CD14-positive monocyte (primary cell): ENCODE measurements at regions not wholly inside any gene's neighbourhood (a gene's known extent, or its start where the extent isn't known, plus 50 kb on each side); places are given as distances from the start of the nearest gene placed in this dataset.

Experiments
- DNase-seq, 3 donors: peaks; one replicate each; pipeline ENCODE4 v3.0.0-alpha.2; 2011 to 2022
- H2AFZ ChIP-seq: 2 replicates; pipeline ENCODE4 v1.6.0; 2012; ENCODE audit warnings: mild to moderate bottlenecking, low read depth, low read length, inconsistent platforms; ENCODE audit not compliant: insufficient read depth, poor library complexity, severe bottlenecking
- H3K27ac ChIP-seq, 2 donors: 1 replicate in 1 of 2; 2 replicates in 1 of 2; pipeline ENCODE4 v1.5.1; 2012 to 2013; ENCODE audit warnings: low read length in 2 of 2, control low read depth in 1 of 2, inconsistent platforms in 1 of 2, low read depth in 1 of 2, mild to moderate bottlenecking in 1 of 2
- H3K27me3 ChIP-seq, 2 donors: one replicate each; pipeline versions ENCODE4 v1.6.0 to v1.6.1; 2011 to 2013; ENCODE audit warnings: low read length in 2 of 2; ENCODE audit not compliant: control insufficient read depth in 2 of 2, insufficient read depth in 2 of 2
- H3K36me3 ChIP-seq, 2 donors: replicated peaks in 1 of 2; 1 replicate in 1 of 2; 2 replicates in 1 of 2; pipeline versions ENCODE4 v1.5.1 to v1.6.1; 2012 to 2013; ENCODE audit warnings: low read length in 2 of 2, control low read depth in 1 of 2, inconsistent platforms in 1 of 2, mild to moderate bottlenecking in 1 of 2; ENCODE audit not compliant: insufficient read depth in 2 of 2, control insufficient read depth in 1 of 2
- H3K4me1 ChIP-seq, 2 donors: 1 replicate in 1 of 2; 2 replicates in 1 of 2; pipeline versions ENCODE4 v1.5.1 to v1.6.1; 2012 to 2013; ENCODE audit warnings: low read length in 2 of 2, control low read depth in 1 of 2, inconsistent platforms in 1 of 2, mild to moderate bottlenecking in 1 of 2, moderate library complexity in 1 of 2; ENCODE audit not compliant: insufficient read depth in 2 of 2, control insufficient read depth in 1 of 2
- H3K4me2 ChIP-seq: replicated peaks from 2 replicates; pipeline ENCODE3; 2012; ENCODE audit warnings: low read length, moderate library complexity, mild to moderate bottlenecking; ENCODE audit not compliant: poor library complexity, severe bottlenecking; ENCODE audit errors: extremely low read depth
- H3K4me3 ChIP-seq, 3 experiments: fragments of 200-600 bp in 1 of 3; sonication (generic) in 1 of 3; replicated peaks in 1 of 3; 1 replicate in 2 of 3; 2 replicates in 1 of 3; pipeline ENCODE4 v1.5.1; 2011 to 2013; ENCODE audit warnings: low read length in 3 of 3, mild to moderate bottlenecking in 3 of 3, control low read depth in 2 of 3, low read depth in 2 of 3, inconsistent platforms in 1 of 3, moderate library complexity in 1 of 3
- H3K79me2 ChIP-seq: 2 replicates; pipeline ENCODE4 v1.6.0; 2012; ENCODE audit warnings: mild to moderate bottlenecking, control low read depth, inconsistent platforms, low read length, moderate library complexity; ENCODE audit not compliant: insufficient read depth
- H3K9ac ChIP-seq: 2 replicates; pipeline ENCODE4 v1.6.0; 2017; ENCODE audit warnings: low read length, mild to moderate bottlenecking; ENCODE audit not compliant: insufficient read depth, poor library complexity, severe bottlenecking
- H3K9me3 ChIP-seq, 2 donors: replicated peaks in 1 of 2; 1 replicate in 1 of 2; 2 replicates in 1 of 2; pipeline versions ENCODE4 v1.5.1 to v1.6.1; 2012 to 2013; ENCODE audit warnings: low read length in 2 of 2, control low read depth in 1 of 2; ENCODE audit not compliant: control insufficient read depth in 1 of 2, insufficient read depth in 1 of 2
- H4K20me1 ChIP-seq: 2 replicates; pipeline ENCODE4 v1.6.0; 2012; ENCODE audit warnings: mild to moderate bottlenecking, low read length, control low read depth, moderate library complexity; ENCODE audit not compliant: insufficient read depth
- H3K27ac Mint-ChIP-seq, 7 donors: one replicate each; pipeline ENCODE4 v1.8.0; 2020; ENCODE audit warnings: mild to moderate bottlenecking in 7 of 7, mixed read lengths in 7 of 7, moderate library complexity in 6 of 7, inconsistent platforms in 2 of 7
- H3K27me3 Mint-ChIP-seq, 3 donors: one replicate each; pipeline ENCODE4 v1.8.0; 2021 to 2022; ENCODE audit warnings: low read depth in 3 of 3, mild to moderate bottlenecking in 3 of 3, mixed read lengths in 3 of 3, moderate library complexity in 3 of 3, inconsistent platforms in 1 of 3
- H3K36me3 Mint-ChIP-seq, 2 donors: one replicate each; pipeline ENCODE4 v1.8.0; 2020; ENCODE audit warnings: mixed read lengths in 2 of 2, inconsistent platforms in 1 of 2, mild to moderate bottlenecking in 1 of 2
- H3K4me1 Mint-ChIP-seq: one replicate; pipeline ENCODE4 v1.8.0; 2020; ENCODE audit warnings: mild to moderate bottlenecking, mixed read lengths
- H3K4me3 Mint-ChIP-seq, 2 donors: one replicate each; pipeline ENCODE4 v1.8.0; 2020; ENCODE audit warnings: mild to moderate bottlenecking in 2 of 2, mixed read lengths in 2 of 2, moderate library complexity in 1 of 2
- H3K9me3 Mint-ChIP-seq, 7 donors: one replicate each; pipeline ENCODE4 v1.8.0; 2020 to 2022; ENCODE audit warnings: mixed read lengths in 7 of 7, mild to moderate bottlenecking in 6 of 7, moderate library complexity in 6 of 7, inconsistent platforms in 2 of 7
- WGBS: methylation state at CpG from one replicate; pipeline ENCODE4 v1.1.5; 2013; ENCODE audit warnings: missing lambda C conversion rate; ENCODE audit not compliant: insufficient coverage; 5-methylcytosine and 5-hydroxymethylcytosine counted together
- intact Hi-C, 2 donors: fragments of 100-400 bp; cut with micrococcal nuclease; formaldehyde crosslinking; loops; one replicate each; pipeline versions ENCODE4 v1.15.0 to v1.15.1; 2023
- TF ChIP-seq, protein P1 (sequence below): fragments of 200-600 bp; IDR thresholded peaks from one replicate; pipeline ENCODE4 v1.8.0; 2022; ENCODE audit warnings: antibody characterized with exemption, mild to moderate bottlenecking

DNA sequence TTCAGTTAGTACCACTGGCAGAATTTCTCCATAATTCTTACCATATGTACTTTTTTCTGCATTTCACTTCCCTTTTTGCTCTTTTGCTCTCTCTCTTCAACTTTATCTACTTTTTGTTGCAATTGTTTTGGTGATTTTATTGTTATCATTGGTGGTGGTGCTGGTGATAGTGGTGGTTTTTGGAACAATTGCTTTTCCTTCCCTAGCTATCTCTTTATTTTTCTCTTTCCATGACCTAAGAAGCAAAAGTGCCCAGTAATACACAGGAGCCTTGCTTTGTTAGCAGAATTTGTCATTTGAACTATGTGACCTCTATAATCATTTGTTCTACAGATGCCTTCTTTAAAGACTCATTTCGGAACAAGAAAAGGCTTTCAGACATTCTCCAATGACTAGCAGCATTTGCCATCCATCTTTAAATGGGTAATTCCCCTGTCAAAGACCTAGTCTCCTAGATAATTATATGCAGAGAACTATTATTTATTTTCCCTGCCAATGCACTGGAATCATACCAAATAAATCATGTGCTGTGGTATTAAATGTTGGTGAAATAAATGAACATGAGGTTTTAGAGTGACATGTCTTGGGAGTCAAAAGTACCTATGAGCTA lies 154.5 kb downstream of the GASK1B start:
- Histone ChIP-seq H3K4me3 (no peak overlapping the region), H3K9ac (no peak overlapping the region), H3K9me3 (no peaks in the 10 kb centered on the region), H3K4me1 (peaks cover 10 to 22% of the 10 kb centered on the region in 2 donors), H3K27ac (no peak overlapping the region), H3K36me3 (no peaks in the 10 kb centered on the region), H2AFZ (no peak overlapping the region), H3K79me2 (no peaks in the 10 kb centered on the region), H3K4me2 (no peak overlapping the region), H4K20me1 (no peaks in the 10 kb centered on the region), H3K27me3 (no peaks in the 10 kb centered on the region)
- 80% methylated on average over 1 of the region's 1 CpG for WGBS
- TF ChIP-seq, protein P1, sequence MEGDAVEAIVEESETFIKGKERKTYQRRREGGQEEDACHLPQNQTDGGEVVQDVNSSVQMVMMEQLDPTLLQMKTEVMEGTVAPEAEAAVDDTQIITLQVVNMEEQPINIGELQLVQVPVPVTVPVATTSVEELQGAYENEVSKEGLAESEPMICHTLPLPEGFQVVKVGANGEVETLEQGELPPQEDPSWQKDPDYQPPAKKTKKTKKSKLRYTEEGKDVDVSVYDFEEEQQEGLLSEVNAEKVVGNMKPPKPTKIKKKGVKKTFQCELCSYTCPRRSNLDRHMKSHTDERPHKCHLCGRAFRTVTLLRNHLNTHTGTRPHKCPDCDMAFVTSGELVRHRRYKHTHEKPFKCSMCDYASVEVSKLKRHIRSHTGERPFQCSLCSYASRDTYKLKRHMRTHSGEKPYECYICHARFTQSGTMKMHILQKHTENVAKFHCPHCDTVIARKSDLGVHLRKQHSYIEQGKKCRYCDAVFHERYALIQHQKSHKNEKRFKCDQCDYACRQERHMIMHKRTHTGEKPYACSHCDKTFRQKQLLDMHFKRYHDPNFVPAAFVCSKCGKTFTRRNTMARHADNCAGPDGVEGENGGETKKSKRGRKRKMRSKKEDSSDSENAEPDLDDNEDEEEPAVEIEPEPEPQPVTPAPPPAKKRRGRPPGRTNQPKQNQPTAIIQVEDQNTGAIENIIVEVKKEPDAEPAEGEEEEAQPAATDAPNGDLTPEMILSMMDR = no peak
- peaks cover 0 to 3% (median 0%) of the 10 kb centered on the region in 3 donors for H3K27me3 Mint-ChIP-seq
- intact Hi-C loops = no loop called here
- no peak overlapping the region for H3K4me3 Mint-ChIP-seq
- H3K9me3 Mint-ChIP-seq = peaks cover 0 to 4% (median 2%) of the 10 kb centered on the region in 7 donors
- H3K27ac Mint-ChIP-seq = peak overlapping the region in 3 of 7 donors; percentile 35 to 84 (median 58)
- DNase-seq = peak in 1 of 3 donors; percentile 41
- H3K36me3 Mint-ChIP-seq = no peaks in the 10 kb centered on the region
- peaks cover 20% of the 10 kb centered on the region for H3K4me1 Mint-ChIP-seq

DNA sequence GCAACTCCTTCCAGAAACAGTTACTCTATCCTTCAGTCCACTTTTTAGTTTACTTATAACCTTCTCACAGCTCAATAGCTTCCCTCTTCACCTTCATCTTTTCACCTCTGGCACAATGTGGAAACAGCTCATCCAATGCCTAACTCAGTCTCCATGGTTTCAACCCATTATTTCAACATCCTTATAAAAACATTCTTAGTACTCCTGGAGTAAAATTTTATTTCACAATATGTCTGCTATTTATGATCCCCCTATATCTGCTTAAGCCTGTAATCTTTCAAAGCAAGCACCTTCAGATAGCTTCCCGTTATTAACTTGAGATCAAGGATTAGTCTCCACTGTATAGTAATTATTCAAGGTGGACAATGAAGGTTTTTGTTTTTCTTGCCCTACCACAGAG lies 156.3 kb downstream of the GASK1B start:
- H3K9me3 ChIP-seq = no peaks in the 10 kb centered on the region
- Mint-ChIP-seq H3K9me3 (peaks cover 0 to 2% (median 0%) of the 10 kb centered on the region in 7 donors), H3K27me3 (no peaks in the 10 kb centered on the region), H3K4me3 (no peak overlapping the region), H3K36me3 (no peaks in the 10 kb centered on the region), H3K27ac (peak overlapping the region in 1 of 7 donors; percentile 3), H3K4me1 (peaks cover 27% of the 10 kb centered on the region)
- TF ChIP-seq, protein P1 = no peak
- no peaks in the 10 kb centered on the region for H4K20me1 ChIP-seq
- WGBS = no CpG with 5 or more reads among the region's 1 CpG
- H3K27ac ChIP-seq = no peak overlapping the region
- no peak overlapping the region for H3K4me3 ChIP-seq
- DNase-seq = no peak
- peaks cover 14 to 27% of the 10 kb centered on the region in 2 donors for H3K4me1 ChIP-seq
- H3K9ac ChIP-seq = no peak overlapping the region
- H3K36me3 ChIP-seq = no peaks in the 10 kb centered on the region
- no peak overlapping the region for H3K4me2 ChIP-seq
- no peak overlapping the region for H2AFZ ChIP-seq
- intact Hi-C loops = no loop called here
- H3K79me2 ChIP-seq = no peaks in the 10 kb centered on the region
- H3K27me3 ChIP-seq = no peaks in the 10 kb centered on the region
